Forelimb muscle (tissue), 1 donor: ENCODE measurements at regions not wholly inside any gene's neighbourhood (a gene's known extent, or its start where the extent isn't known, plus 50 kb on each side); places are given as distances from the start of the nearest gene placed in this dataset.

Source experiments
- DNase-seq: peaks from one replicate; pipeline ENCODE4 v3.0.0-alpha.2; 2013; ENCODE audit warnings: low read depth

DNA sequence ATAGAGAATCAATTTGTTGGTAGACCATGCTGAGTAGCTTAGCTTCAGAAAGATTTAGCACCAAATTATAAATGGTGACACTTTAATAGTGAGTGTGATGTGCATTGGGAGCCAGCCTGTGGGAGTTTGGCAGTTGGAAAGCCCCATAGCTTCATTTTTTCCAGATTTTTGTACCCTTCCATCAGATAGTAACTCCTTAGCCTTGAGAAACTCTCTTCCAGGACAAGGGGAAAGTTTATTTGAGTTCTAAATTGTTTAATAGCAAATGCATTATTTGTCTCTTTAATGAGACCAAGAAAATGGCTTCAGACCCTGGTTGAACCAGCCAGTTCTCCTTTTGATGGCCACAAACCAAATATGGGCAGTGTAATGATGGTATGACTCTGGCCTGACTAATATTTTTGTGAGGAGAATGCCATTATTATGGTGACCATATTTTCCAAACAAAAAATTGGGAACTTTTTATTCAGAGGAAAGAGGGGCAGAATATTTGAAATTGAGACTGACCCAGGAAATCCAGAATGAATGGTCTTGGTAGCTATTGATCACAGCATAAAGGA is 49.8 kb downstream of the PLCE1 start:
- DNase-seq = no peak

GRCh38 chr10:94046098-94046497 is 52.4 kb downstream of the PLCE1 start:
- DNase-seq = no peak

GRCh38 chr10:94047293-94047692 is 53.6 kb downstream of the PLCE1 start:
- DNase-seq = no peak

- DNase-seq = no peak
Observed at GRCh38 chr10:94049911-94050310, 56.2 kb downstream of the PLCE1 start.

DNA sequence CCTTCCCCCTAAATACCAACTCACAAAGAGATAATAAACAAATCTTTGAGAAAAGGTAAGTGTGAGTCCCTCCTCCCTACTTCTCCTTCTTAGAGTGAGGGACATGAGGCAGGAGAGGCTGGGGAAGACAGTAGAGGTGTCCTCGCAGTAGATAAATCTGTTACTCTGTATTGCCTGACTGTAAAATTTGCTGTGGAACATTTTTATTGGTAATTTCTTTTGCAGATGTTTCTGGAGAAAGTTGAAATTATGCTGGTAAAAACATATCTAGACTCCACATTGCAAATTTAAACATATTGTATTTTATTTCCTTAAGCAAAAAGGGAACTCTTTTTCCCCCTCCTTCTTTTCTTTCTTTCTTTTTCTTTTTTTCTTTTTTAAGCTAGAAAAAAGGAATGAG is 58.5 kb downstream of the PLCE1 start:
- no peak for DNase-seq

GRCh38 chr10:94052866-94053791 is 59.4 kb downstream of the PLCE1 start:
- DNase-seq = no peak

GRCh38 chr10:94059178-94059883 is 65.6 kb downstream of the PLCE1 start:
- DNase-seq = no peak

GRCh38 chr10:94061026-94061425 is 67.3 kb downstream of the PLCE1 start:
- no peak for DNase-seq

GRCh38 chr10:94062611-94063010 is 68.9 kb downstream of the PLCE1 start:
- DNase-seq = no peak

DNA sequence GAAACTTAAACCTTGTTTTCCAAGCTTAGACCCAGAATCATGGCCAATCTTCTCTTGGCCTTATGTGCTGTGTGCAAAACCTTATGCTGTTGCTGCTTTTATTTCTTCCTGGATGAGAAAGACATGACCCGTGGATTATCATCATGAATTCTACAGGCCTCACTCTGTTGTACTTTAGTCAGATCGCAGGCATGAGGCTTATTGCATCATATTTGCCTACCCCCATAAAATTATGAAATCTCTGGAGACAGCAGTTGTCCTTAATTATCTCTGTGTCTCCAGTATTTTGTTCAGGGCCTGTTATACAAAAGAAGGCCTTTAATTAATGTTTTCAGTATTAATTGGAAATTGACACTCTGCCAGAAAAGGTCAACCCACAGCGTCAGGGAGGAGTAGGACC is 71.6 kb downstream of the PLCE1 start:
- no peak for DNase-seq

DNA sequence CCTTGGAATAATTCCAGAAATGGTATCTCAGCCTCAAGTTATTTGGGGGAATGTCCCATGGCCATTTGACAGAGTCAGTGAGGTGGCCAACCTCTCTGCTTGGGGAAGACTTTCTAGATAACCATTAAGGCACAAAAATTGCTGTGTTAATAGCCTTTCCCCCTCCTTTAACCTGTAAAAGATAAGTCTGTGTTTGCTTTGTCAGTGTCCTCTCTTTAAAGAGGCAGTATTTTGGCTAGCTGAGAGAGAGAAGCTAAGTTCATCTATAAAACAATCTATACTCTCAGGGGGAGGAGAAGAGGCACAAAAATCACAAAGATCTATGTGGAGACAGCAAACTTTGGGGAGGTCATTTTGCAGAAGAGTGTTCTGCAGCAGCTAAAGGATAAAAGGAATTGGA is 72.1 kb downstream of the PLCE1 start:
- no peak for DNase-seq

GRCh38 chr10:94066411-94066810 is 72.7 kb downstream of the PLCE1 start:
- DNase-seq = no peak

- DNase-seq = no peak
Observed at GRCh38 chr10:94069884-94070283, 76.2 kb downstream of the PLCE1 start.

- no peak for DNase-seq
Observed at GRCh38 chr10:94074462-94074861, 80.7 kb downstream of the PLCE1 start.

- DNase-seq = no peak
Observed at GRCh38 chr10:94075506-94075905, 81.8 kb downstream of the PLCE1 start.

DNA sequence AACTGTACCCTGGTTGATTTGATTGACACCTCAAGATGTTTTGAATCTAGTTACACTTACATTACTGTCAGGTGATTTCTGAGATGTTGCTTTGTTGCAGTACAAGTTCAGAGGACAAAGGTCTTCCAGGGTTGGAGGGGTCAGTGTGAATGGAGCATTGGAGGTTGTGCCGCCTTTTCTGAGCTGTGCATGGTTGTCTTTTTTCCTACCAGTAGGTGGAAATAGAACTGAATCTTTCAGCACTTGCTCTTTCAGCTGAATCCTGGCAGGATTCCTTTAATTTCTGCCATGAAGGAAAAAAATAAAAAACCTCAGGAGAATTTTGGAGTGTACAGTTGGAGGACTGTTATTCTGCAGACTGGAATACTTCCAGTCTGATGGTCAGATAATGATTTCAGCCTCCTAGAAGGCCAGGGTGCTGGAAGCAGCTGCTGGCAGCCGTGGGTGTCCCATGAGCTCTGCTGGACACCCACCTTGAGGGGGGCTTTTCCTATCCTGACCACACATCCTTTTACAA is 82.7 kb downstream of the PLCE1 start:
- DNase-seq = peak; percentile 83

- DNase-seq = no peak
Observed at GRCh38 chr10:94077042-94077441, 83.3 kb downstream of the PLCE1 start.

GRCh38 chr10:94080108-94080507 is 86.4 kb downstream of the PLCE1 start:
- no peak for DNase-seq

- DNase-seq = no peak
Observed at GRCh38 chr10:94083662-94084265, 90.0 kb downstream of the PLCE1 start.

GRCh38 chr10:94084344-94084743 is 90.6 kb downstream of the PLCE1 start:
- no peak for DNase-seq

DNA sequence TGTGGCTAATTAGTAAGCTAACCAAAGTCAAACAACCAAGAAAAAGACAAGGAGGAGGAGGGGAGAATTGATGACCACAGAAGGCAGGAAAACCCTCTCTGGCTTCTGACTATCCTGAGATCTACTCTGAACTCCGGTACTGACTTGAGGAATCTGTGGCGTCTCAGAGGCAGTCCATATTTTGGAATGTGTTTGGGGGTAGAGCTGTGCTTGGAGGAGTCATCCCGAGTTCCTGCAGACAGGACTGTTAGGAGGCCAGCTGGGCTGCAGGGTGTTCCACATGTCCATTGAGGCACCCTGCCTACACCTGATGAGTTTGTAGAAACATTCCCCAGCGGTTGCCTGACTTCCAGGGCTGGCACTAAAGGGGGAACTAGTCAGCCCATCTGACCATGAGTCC is 91.6 kb downstream of the PLCE1 start:
- DNase-seq = no peak
